ENCODE measurements at regions not wholly inside any gene's neighbourhood (a gene's known extent, or its start where the extent isn't known, plus 50 kb on each side); places are given as distances from the start of the nearest gene placed in this dataset.
"Not testable (repeated sequence)": the region's sequence is repeated elsewhere in the genome, so short reads cannot be mapped to it uniquely, and the experiment has no call there.

GRCh38 chr4:116536024-116536423 is 549.4 kb downstream of the TRAM1L1 start:
- DNase-seq, result not testable (repeated sequence)

GRCh38 chr4:116531870-116532269 is 553.5 kb downstream of the TRAM1L1 start:
- DNase-seq, result no peak

GRCh38 chr4:116531026-116531425 is 554.4 kb downstream of the TRAM1L1 start:
- DNase-seq, result no peak

GRCh38 chr4:116530048-116530447 is 555.3 kb downstream of the TRAM1L1 start:
- no peak for DNase-seq

- no peak for DNase-seq
Measured at GRCh38 chr4:116529129-116529528, 556.2 kb downstream of the TRAM1L1 start.

GRCh38 chr4:116522922-116523321 is 562.5 kb downstream of the TRAM1L1 start:
- no peak for DNase-seq

- no peak for DNase-seq
Measured at GRCh38 chr4:116520886-116521285, 564.5 kb downstream of the TRAM1L1 start.

- no peak for DNase-seq
Measured at GRCh38 chr4:116516711-116517110, 568.7 kb downstream of the TRAM1L1 start.

GRCh38 chr4:116515959-116516358 is 569.4 kb downstream of the TRAM1L1 start:
- DNase-seq, result no peak

- DNase-seq, result no peak
Measured at GRCh38 chr4:116512552-116512951, 572.8 kb downstream of the TRAM1L1 start.

GRCh38 chr4:116501954-116502353 is 583.4 kb downstream of the TRAM1L1 start:
- DNase-seq, result no peak

- no peak for DNase-seq
Measured at GRCh38 chr4:116500225-116500624, 585.2 kb downstream of the TRAM1L1 start.

GRCh38 chr4:116489739-116490138 is 595.6 kb downstream of the TRAM1L1 start:
- no peak for DNase-seq

- DNase-seq, result no peak
Measured at GRCh38 chr4:116486401-116486800, 599.0 kb downstream of the TRAM1L1 start.

GRCh38 chr4:116480546-116480945 is 604.8 kb downstream of the TRAM1L1 start:
- DNase-seq, result no peak

- DNase-seq, result no peak
Measured at GRCh38 chr4:116478343-116478742, 607.0 kb downstream of the TRAM1L1 start.

- DNase-seq, result no peak
Measured at GRCh38 chr4:116469582-116469981, 615.8 kb downstream of the TRAM1L1 start.

- no peak for DNase-seq
Measured at GRCh38 chr4:116453127-116453526, 632.2 kb downstream of the TRAM1L1 start.

- no peak for DNase-seq
Measured at GRCh38 chr4:116449764-116450163, 635.6 kb downstream of the TRAM1L1 start.

- no peak for DNase-seq
Measured at GRCh38 chr4:116444117-116444516, 641.3 kb downstream of the TRAM1L1 start.

GRCh38 chr4:116438981-116439729 is 646.2 kb downstream of the TRAM1L1 start:
- no peak for DNase-seq

- DNase-seq, result no peak
Measured at GRCh38 chr4:116438417-116438816, 647.0 kb downstream of the TRAM1L1 start.

- DNase-seq, result no peak
Measured at GRCh38 chr4:116427666-116428065, 657.7 kb downstream of the TRAM1L1 start.

- no peak for DNase-seq
Measured at GRCh38 chr4:116413222-116413621, 672.2 kb downstream of the TRAM1L1 start.

- DNase-seq, result no peak
Measured at GRCh38 chr4:116401293-116401692, 684.1 kb downstream of the TRAM1L1 start.

Data from HCEC 1CT (cell line).